OCI-LY1 (cell line): ENCODE measurements at regions not wholly inside any gene's neighbourhood (a gene's known extent, or its start where the extent isn't known, plus 50 kb on each side); places are given as distances from the start of the nearest gene placed in this dataset.

Experiments used
- H2AFZ ChIP-seq: fragments of 200-600 bp; sonication (generic), shearing (Covaris generic); 2 replicates; pipeline ENCODE4 v1.6.0; 2014; ENCODE audit warnings: antibody characterized with exemption, mild to moderate bottlenecking, low read length
- H3F3A ChIP-seq: fragments of 200-600 bp; sonication (generic), shearing (Covaris generic); 2 replicates; pipeline ENCODE4 v1.6.0; 2014; ENCODE audit warnings: mild to moderate bottlenecking, antibody characterized with exemption, low read length, moderate library complexity; ENCODE audit not compliant: insufficient read depth
- H3K27ac ChIP-seq: fragments of 200-600 bp; sonication (generic); 2 replicates; pipeline ENCODE4 v1.5.1; 2014; ENCODE audit warnings: low read length, mixed run types, mild to moderate bottlenecking, low read depth; ENCODE audit not compliant: poor library complexity, severe bottlenecking
- H3K27me3 ChIP-seq: fragments of 200-600 bp; sonication (generic); 2 replicates; pipeline ENCODE4 v1.6.0; 2014; ENCODE audit warnings: antibody characterized with exemption, mild to moderate bottlenecking, low read length, moderate library complexity; ENCODE audit not compliant: insufficient read depth
- H3K36me3 ChIP-seq: fragments of 200-600 bp; sonication (generic); 2 replicates; pipeline ENCODE4 v1.6.1; 2014; ENCODE audit warnings: mild to moderate bottlenecking, antibody characterized with exemption, low read length, moderate library complexity, mixed read lengths; ENCODE audit not compliant: insufficient read depth
- H3K4me1 ChIP-seq: fragments of 200-600 bp; sonication (generic); 2 replicates; pipeline ENCODE4 v1.5.1; 2014; ENCODE audit warnings: mild to moderate bottlenecking, low read length, moderate library complexity; ENCODE audit not compliant: insufficient read depth, severe bottlenecking
- H3K4me2 ChIP-seq: fragments of 200-600 bp; sonication (generic), shearing (Covaris generic); 2 replicates; pipeline ENCODE4 v1.6.1; 2014; ENCODE audit warnings: low read length
- H3K4me3 ChIP-seq: fragments of 200-600 bp; sonication (generic); 2 replicates; pipeline ENCODE4 v1.5.1; 2014; ENCODE audit warnings: low read length, low read depth, mild to moderate bottlenecking, mixed read lengths; ENCODE audit not compliant: poor library complexity, severe bottlenecking
- H3K79me2 ChIP-seq: fragments of 200-600 bp; shearing (Covaris generic); 2 replicates; pipeline ENCODE4 v1.6.1; 2016; ENCODE audit warnings: mixed run types, low read length, mixed read lengths; ENCODE audit not compliant: insufficient read depth
- H3K9ac ChIP-seq: fragments of 200-600 bp; sonication (generic), shearing (Covaris generic); 2 replicates; pipeline ENCODE4 v1.6.1; 2014; ENCODE audit warnings: mild to moderate bottlenecking, low read length, mixed read lengths
- H3K9me2 ChIP-seq: fragments of 200-600 bp; sonication (generic), shearing (Covaris generic); 2 replicates; pipeline ENCODE4 v1.6.1; 2014; ENCODE audit warnings: low read depth, mild to moderate bottlenecking, low read length, mixed read lengths
- H3K9me3 ChIP-seq: fragments of 200-600 bp; shearing (Covaris generic); 2 replicates; pipeline ENCODE4 v1.6.1; 2014; ENCODE audit warnings: low read length, mixed read lengths
- H4K20me1 ChIP-seq: fragments of 200-600 bp; sonication (generic), shearing (Covaris generic); 2 replicates; pipeline ENCODE4 v1.6.0; 2016; ENCODE audit warnings: mild to moderate bottlenecking, low read length; ENCODE audit not compliant: insufficient read depth
- CTCF ChIP-seq: fragments of 200-600 bp; sonication (generic), shearing (Covaris generic); IDR thresholded peaks from 2 replicates; pipeline ENCODE4 v1.5.1; 2017; ENCODE audit warnings: mild to moderate bottlenecking, antibody characterized with exemption, low read length, moderate library complexity, mixed read lengths
- EZH2 ChIP-seq: fragments of 200-600 bp; sonication (generic), shearing (Covaris generic); IDR thresholded peaks from 2 replicates; pipeline ENCODE4 v1.8.0; 2017; ENCODE audit warnings: borderline replicate concordance, mixed run types, mild to moderate bottlenecking, antibody characterized with exemption, low read length, moderate library complexity, mixed read lengths

- Histone ChIP-seq H3K36me3 (no peaks in the 10 kb centered on the region), H3K27ac (no peak overlapping the region), H3K79me2 (no peaks in the 10 kb centered on the region), H3K4me3 (no peak overlapping the region), H3K4me1 (no peaks in the 10 kb centered on the region), H3K9me3 (no peaks in the 10 kb centered on the region), H3F3A (no peaks in the 10 kb centered on the region), H2AFZ (no peak overlapping the region), H3K27me3 (no peaks in the 10 kb centered on the region), H4K20me1 (no peaks in the 10 kb centered on the region), H3K4me2 (no peak overlapping the region), H3K9me2 (no peaks in the 10 kb centered on the region), H3K9ac (no peak overlapping the region)
- no peak for TF ChIP-seq CTCF
- no peak for TF ChIP-seq EZH2
Observed at GRCh38 chr7:67794544-67794943, 797.9 kb downstream of the TYW1 start.

GRCh38 chr7:67803789-67804188, 807.2 kb downstream of the TYW1 start:
- H3K4me3 ChIP-seq = no peak overlapping the region
- H4K20me1 ChIP-seq = no peaks in the 10 kb centered on the region
- H3K9me3 ChIP-seq = no peaks in the 10 kb centered on the region
- no peaks in the 10 kb centered on the region for H3K27me3 ChIP-seq
- no peak overlapping the region for H3K27ac ChIP-seq
- no peaks in the 10 kb centered on the region for H3F3A ChIP-seq
- no peak overlapping the region for H3K4me2 ChIP-seq
- H3K79me2 ChIP-seq = no peaks in the 10 kb centered on the region
- no peak overlapping the region for H3K9ac ChIP-seq
- H3K36me3 ChIP-seq = no peaks in the 10 kb centered on the region
- H3K9me2 ChIP-seq = no peaks in the 10 kb centered on the region
- TF ChIP-seq CTCF (no peak), EZH2 (no peak)
- no peaks in the 10 kb centered on the region for H3K4me1 ChIP-seq
- H2AFZ ChIP-seq = no peak overlapping the region

GRCh38 chr7:67805921-67806471, 809.4 kb downstream of the TYW1 start:
- no peak overlapping the region for H2AFZ ChIP-seq
- H3K36me3 ChIP-seq = no peaks in the 10 kb centered on the region
- no peaks in the 10 kb centered on the region for H3K9me3 ChIP-seq
- no peaks in the 10 kb centered on the region for H3K79me2 ChIP-seq
- no peaks in the 10 kb centered on the region for H3F3A ChIP-seq
- H3K4me2 ChIP-seq = no peak overlapping the region
- H3K9ac ChIP-seq = no peak overlapping the region
- TF ChIP-seq EZH2 (no peak), CTCF (no peak)
- no peaks in the 10 kb centered on the region for H3K27me3 ChIP-seq
- no peaks in the 10 kb centered on the region for H3K9me2 ChIP-seq
- no peak overlapping the region for H3K4me3 ChIP-seq
- no peak overlapping the region for H3K27ac ChIP-seq
- H3K4me1 ChIP-seq = no peaks in the 10 kb centered on the region
- H4K20me1 ChIP-seq = no peaks in the 10 kb centered on the region
